GM23338 (cell line): ENCODE measurements at regions not wholly inside any gene's neighbourhood (a gene's known extent, or its start where the extent isn't known, plus 50 kb on each side); places are given as distances from the start of the nearest gene placed in this dataset.

Experiments
- ATAC-seq: fragments of 200-7000 bp; cut with Tn5 transposase; 3 replicates; pipeline ENCODE4 v1.9.1; 2020
- DNase-seq: peaks from one replicate; pipeline ENCODE4 v3.0.0-alpha.2; 2015; ENCODE audit warnings: low spot score
- H2AFZ ChIP-seq: fragments of 200-600 bp; sonication (generic); 2 replicates; pipeline ENCODE4 v1.8.0; 2016; ENCODE audit warnings: antibody characterized with exemption, mild to moderate bottlenecking, moderate library complexity
- H3F3A ChIP-seq: fragments of 200-600 bp; sonication (generic); replicated peaks from 2 replicates; pipeline ENCODE4 v1.8.0; 2017; ENCODE audit warnings: antibody characterized with exemption, mixed run types, low read depth
- H3K27ac ChIP-seq: fragments of 200-600 bp; sonication (generic); 2 replicates; pipeline ENCODE4 v1.6.1; 2016; ENCODE audit warnings: low read depth
- H3K27me3 ChIP-seq: fragments of 200-600 bp; sonication (generic); 2 replicates; pipeline ENCODE4 v1.8.0; 2016; ENCODE audit warnings: mild to moderate bottlenecking, mixed run types, moderate library complexity; ENCODE audit not compliant: insufficient read depth
- H3K36me3 ChIP-seq: fragments of 200-600 bp; sonication (generic); 2 replicates; pipeline ENCODE4 v1.8.0; 2016; ENCODE audit warnings: mild to moderate bottlenecking; ENCODE audit not compliant: insufficient read depth
- H3K4me1 ChIP-seq: fragments of 200-600 bp; sonication (generic); 2 replicates; pipeline ENCODE4 v1.8.0; 2016; ENCODE audit warnings: mild to moderate bottlenecking, moderate library complexity; ENCODE audit not compliant: insufficient read depth
- H3K4me2 ChIP-seq: fragments of 200-600 bp; sonication (generic); 2 replicates; pipeline ENCODE4 v1.7.1; 2017; ENCODE audit warnings: mixed run types
- H3K4me3 ChIP-seq: fragments of 200-600 bp; sonication (generic); 2 replicates; pipeline ENCODE4 v1.6.1; 2016; ENCODE audit warnings: mixed run types
- H3K79me2 ChIP-seq: fragments of 200-600 bp; sonication (generic); replicated peaks from 2 replicates; pipeline ENCODE4 v1.8.0; 2017; ENCODE audit warnings: mild to moderate bottlenecking; ENCODE audit not compliant: insufficient read depth
- H3K9me2 ChIP-seq: fragments of 200-600 bp; sonication (generic); 2 replicates; pipeline ENCODE4 v1.8.0; 2017; ENCODE audit not compliant: insufficient read depth
- H4K20me1 ChIP-seq: fragments of 200-600 bp; sonication (generic); replicated peaks from 2 replicates; pipeline ENCODE4 v1.8.0; 2017; ENCODE audit warnings: mild to moderate bottlenecking; ENCODE audit not compliant: insufficient read depth
- H3K27ac Mint-ChIP-seq: 2 replicates; pipeline ENCODE4 v1.8.0; 2020; ENCODE audit warnings: inconsistent platforms, mild to moderate bottlenecking, moderate library complexity, mixed read lengths
- H3K27me3 Mint-ChIP-seq: 3 replicates; pipeline ENCODE4 v1.8.0; 2022; ENCODE audit warnings: low read depth, mild to moderate bottlenecking, moderate library complexity, mixed read lengths, inconsistent platforms; ENCODE audit not compliant: insufficient read depth, poor library complexity
- H3K36me3 Mint-ChIP-seq: 3 replicates; pipeline ENCODE4 v1.8.0; 2021; ENCODE audit warnings: low read depth, mild to moderate bottlenecking, inconsistent platforms, moderate library complexity, mixed read lengths
- H3K4me1 Mint-ChIP-seq: 3 replicates; pipeline ENCODE4 v1.8.0; 2020; ENCODE audit warnings: mild to moderate bottlenecking, inconsistent platforms, mixed read lengths
- H3K4me3 Mint-ChIP-seq: 3 replicates; pipeline ENCODE4 v1.8.0; 2021; ENCODE audit warnings: moderate library complexity, mild to moderate bottlenecking, inconsistent platforms, mixed read lengths
- H3K9me3 Mint-ChIP-seq: 3 replicates; pipeline ENCODE4 v1.8.0; 2020; ENCODE audit warnings: moderate library complexity, mild to moderate bottlenecking, inconsistent platforms, mixed read lengths
- CREB1 ChIP-seq: fragments of 250-450 bp; sonication (Bioruptor Pico); IDR thresholded peaks from 2 replicates; pipeline ENCODE4 v1.5.0; 2020; ENCODE audit warnings: low read depth, mild to moderate bottlenecking, moderate library complexity
- EZH2 ChIP-seq: fragments of 200-600 bp; sonication (generic); IDR thresholded peaks from one replicate; pipeline ENCODE4 v1.8.0; 2017; ENCODE audit warnings: antibody characterized with exemption, mild to moderate bottlenecking, low read depth; ENCODE audit not compliant: unreplicated experiment
- EZH2phosphoT487 ChIP-seq: fragments of 200-600 bp; sonication (generic); IDR thresholded peaks from one replicate; pipeline ENCODE4 v1.8.1; 2018; ENCODE audit warnings: antibody characterized with exemption; ENCODE audit not compliant: unreplicated experiment
- JUNB ChIP-seq: IDR thresholded peaks from one replicate; pipeline ENCODE4 v1.6.1; 2016; ENCODE audit warnings: antibody characterized with exemption; ENCODE audit not compliant: unreplicated experiment
- NANOG ChIP-seq: IDR thresholded peaks from 2 replicates; pipeline ENCODE4 v1.6.1; 2016; ENCODE audit warnings: antibody characterized with exemption, borderline replicate concordance
- POLR2AphosphoS5 ChIP-seq: IDR thresholded peaks from 2 replicates; pipeline ENCODE4 v1.6.1; 2016; ENCODE audit warnings: antibody characterized with exemption, low read depth
- STAT1 ChIP-seq: IDR thresholded peaks from one replicate; pipeline ENCODE4 v1.6.1; 2016; ENCODE audit warnings: antibody characterized with exemption; ENCODE audit not compliant: unreplicated experiment
- ZNF114 ChIP-seq: fragments of 250-450 bp; sonication (Bioruptor Pico); IDR thresholded peaks from 2 replicates; pipeline ENCODE4 v1.5.0; 2020; ENCODE audit warnings: mild to moderate bottlenecking, moderate library complexity
- ZNF331 ChIP-seq: fragments of 250-450 bp; sonication (Bioruptor Pico); IDR thresholded peaks from 2 replicates; pipeline ENCODE4 v1.5.0; 2020; ENCODE audit warnings: low read depth, mild to moderate bottlenecking, moderate library complexity
- TF ChIP-seq, protein P1 (sequence below): IDR thresholded peaks from 2 replicates; pipeline ENCODE4 v1.6.1; 2016; ENCODE audit warnings: antibody characterized with exemption
- TF ChIP-seq, protein P2 (sequence below), 2 experiments: fragments of 200-600 bp in 1 of 2; sonication (generic) in 1 of 2; conservative IDR thresholded peaks; 2 replicates each; pipeline versions ENCODE4 v1.5.1 to v1.6.1; 2016 to 2017; ENCODE audit warnings: antibody characterized with exemption in 2 of 2, low read depth in 2 of 2, mild to moderate bottlenecking in 2 of 2, moderate library complexity in 1 of 2
- TF ChIP-seq, protein P3 (sequence below): IDR thresholded peaks from one replicate; pipeline ENCODE4 v1.6.1; 2018; ENCODE audit warnings: antibody characterized with exemption; ENCODE audit not compliant: unreplicated experiment
- TF ChIP-seq, protein P4 (sequence below): fragments of 250-450 bp; sonication (Bioruptor Pico); IDR thresholded peaks from 2 replicates; pipeline ENCODE4 v1.5.0; 2020; ENCODE audit warnings: mild to moderate bottlenecking, moderate library complexity

DNA sequence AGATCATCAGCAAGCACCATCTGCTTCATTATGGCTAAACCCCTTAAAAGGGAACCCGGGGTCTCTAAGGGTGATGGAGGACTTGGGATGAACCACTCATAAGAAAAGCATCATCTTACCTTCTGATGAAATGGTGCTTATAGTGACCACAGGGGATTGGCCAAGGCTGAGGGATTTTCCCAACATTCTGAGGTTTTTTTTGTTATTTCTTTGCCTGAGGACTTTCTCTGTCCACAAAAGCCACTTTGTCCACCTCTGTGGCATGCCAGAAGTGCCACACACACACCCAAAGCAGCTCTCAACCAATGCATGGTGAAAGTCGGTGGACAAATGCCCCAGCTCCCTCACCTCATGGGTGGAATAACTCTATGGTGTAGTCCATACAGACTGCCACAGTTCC, 79.3 kb upstream of the TOP1 start:
- no peak for TF ChIP-seq NANOG
- TF ChIP-seq CREB1 (CRISPR knock-in tag) = no peak
- TF ChIP-seq ZNF331 (CRISPR knock-in tag) = no peak
- TF ChIP-seq JUNB = no peak
- no peak for TF ChIP-seq EZH2phosphoT487
- TF ChIP-seq, protein P1, sequence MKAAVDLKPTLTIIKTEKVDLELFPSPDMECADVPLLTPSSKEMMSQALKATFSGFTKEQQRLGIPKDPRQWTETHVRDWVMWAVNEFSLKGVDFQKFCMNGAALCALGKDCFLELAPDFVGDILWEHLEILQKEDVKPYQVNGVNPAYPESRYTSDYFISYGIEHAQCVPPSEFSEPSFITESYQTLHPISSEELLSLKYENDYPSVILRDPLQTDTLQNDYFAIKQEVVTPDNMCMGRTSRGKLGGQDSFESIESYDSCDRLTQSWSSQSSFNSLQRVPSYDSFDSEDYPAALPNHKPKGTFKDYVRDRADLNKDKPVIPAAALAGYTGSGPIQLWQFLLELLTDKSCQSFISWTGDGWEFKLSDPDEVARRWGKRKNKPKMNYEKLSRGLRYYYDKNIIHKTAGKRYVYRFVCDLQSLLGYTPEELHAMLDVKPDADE = no peak
- TF ChIP-seq, protein P2, sequence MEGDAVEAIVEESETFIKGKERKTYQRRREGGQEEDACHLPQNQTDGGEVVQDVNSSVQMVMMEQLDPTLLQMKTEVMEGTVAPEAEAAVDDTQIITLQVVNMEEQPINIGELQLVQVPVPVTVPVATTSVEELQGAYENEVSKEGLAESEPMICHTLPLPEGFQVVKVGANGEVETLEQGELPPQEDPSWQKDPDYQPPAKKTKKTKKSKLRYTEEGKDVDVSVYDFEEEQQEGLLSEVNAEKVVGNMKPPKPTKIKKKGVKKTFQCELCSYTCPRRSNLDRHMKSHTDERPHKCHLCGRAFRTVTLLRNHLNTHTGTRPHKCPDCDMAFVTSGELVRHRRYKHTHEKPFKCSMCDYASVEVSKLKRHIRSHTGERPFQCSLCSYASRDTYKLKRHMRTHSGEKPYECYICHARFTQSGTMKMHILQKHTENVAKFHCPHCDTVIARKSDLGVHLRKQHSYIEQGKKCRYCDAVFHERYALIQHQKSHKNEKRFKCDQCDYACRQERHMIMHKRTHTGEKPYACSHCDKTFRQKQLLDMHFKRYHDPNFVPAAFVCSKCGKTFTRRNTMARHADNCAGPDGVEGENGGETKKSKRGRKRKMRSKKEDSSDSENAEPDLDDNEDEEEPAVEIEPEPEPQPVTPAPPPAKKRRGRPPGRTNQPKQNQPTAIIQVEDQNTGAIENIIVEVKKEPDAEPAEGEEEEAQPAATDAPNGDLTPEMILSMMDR (conservative IDR thresholded peaks at IDR 0.05; ENCODE audit: low read depth in 2 of 2) = no peak
- TF ChIP-seq POLR2AphosphoS5 = no peak
- TF ChIP-seq EZH2 = no peak
- TF ChIP-seq, protein P3, sequence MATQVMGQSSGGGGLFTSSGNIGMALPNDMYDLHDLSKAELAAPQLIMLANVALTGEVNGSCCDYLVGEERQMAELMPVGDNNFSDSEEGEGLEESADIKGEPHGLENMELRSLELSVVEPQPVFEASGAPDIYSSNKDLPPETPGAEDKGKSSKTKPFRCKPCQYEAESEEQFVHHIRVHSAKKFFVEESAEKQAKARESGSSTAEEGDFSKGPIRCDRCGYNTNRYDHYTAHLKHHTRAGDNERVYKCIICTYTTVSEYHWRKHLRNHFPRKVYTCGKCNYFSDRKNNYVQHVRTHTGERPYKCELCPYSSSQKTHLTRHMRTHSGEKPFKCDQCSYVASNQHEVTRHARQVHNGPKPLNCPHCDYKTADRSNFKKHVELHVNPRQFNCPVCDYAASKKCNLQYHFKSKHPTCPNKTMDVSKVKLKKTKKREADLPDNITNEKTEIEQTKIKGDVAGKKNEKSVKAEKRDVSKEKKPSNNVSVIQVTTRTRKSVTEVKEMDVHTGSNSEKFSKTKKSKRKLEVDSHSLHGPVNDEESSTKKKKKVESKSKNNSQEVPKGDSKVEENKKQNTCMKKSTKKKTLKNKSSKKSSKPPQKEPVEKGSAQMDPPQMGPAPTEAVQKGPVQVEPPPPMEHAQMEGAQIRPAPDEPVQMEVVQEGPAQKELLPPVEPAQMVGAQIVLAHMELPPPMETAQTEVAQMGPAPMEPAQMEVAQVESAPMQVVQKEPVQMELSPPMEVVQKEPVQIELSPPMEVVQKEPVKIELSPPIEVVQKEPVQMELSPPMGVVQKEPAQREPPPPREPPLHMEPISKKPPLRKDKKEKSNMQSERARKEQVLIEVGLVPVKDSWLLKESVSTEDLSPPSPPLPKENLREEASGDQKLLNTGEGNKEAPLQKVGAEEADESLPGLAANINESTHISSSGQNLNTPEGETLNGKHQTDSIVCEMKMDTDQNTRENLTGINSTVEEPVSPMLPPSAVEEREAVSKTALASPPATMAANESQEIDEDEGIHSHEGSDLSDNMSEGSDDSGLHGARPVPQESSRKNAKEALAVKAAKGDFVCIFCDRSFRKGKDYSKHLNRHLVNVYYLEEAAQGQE = no peak
- no peak for TF ChIP-seq ZNF114 (CRISPR knock-in tag)
- TF ChIP-seq STAT1 = no peak
- TF ChIP-seq, protein P4, sequence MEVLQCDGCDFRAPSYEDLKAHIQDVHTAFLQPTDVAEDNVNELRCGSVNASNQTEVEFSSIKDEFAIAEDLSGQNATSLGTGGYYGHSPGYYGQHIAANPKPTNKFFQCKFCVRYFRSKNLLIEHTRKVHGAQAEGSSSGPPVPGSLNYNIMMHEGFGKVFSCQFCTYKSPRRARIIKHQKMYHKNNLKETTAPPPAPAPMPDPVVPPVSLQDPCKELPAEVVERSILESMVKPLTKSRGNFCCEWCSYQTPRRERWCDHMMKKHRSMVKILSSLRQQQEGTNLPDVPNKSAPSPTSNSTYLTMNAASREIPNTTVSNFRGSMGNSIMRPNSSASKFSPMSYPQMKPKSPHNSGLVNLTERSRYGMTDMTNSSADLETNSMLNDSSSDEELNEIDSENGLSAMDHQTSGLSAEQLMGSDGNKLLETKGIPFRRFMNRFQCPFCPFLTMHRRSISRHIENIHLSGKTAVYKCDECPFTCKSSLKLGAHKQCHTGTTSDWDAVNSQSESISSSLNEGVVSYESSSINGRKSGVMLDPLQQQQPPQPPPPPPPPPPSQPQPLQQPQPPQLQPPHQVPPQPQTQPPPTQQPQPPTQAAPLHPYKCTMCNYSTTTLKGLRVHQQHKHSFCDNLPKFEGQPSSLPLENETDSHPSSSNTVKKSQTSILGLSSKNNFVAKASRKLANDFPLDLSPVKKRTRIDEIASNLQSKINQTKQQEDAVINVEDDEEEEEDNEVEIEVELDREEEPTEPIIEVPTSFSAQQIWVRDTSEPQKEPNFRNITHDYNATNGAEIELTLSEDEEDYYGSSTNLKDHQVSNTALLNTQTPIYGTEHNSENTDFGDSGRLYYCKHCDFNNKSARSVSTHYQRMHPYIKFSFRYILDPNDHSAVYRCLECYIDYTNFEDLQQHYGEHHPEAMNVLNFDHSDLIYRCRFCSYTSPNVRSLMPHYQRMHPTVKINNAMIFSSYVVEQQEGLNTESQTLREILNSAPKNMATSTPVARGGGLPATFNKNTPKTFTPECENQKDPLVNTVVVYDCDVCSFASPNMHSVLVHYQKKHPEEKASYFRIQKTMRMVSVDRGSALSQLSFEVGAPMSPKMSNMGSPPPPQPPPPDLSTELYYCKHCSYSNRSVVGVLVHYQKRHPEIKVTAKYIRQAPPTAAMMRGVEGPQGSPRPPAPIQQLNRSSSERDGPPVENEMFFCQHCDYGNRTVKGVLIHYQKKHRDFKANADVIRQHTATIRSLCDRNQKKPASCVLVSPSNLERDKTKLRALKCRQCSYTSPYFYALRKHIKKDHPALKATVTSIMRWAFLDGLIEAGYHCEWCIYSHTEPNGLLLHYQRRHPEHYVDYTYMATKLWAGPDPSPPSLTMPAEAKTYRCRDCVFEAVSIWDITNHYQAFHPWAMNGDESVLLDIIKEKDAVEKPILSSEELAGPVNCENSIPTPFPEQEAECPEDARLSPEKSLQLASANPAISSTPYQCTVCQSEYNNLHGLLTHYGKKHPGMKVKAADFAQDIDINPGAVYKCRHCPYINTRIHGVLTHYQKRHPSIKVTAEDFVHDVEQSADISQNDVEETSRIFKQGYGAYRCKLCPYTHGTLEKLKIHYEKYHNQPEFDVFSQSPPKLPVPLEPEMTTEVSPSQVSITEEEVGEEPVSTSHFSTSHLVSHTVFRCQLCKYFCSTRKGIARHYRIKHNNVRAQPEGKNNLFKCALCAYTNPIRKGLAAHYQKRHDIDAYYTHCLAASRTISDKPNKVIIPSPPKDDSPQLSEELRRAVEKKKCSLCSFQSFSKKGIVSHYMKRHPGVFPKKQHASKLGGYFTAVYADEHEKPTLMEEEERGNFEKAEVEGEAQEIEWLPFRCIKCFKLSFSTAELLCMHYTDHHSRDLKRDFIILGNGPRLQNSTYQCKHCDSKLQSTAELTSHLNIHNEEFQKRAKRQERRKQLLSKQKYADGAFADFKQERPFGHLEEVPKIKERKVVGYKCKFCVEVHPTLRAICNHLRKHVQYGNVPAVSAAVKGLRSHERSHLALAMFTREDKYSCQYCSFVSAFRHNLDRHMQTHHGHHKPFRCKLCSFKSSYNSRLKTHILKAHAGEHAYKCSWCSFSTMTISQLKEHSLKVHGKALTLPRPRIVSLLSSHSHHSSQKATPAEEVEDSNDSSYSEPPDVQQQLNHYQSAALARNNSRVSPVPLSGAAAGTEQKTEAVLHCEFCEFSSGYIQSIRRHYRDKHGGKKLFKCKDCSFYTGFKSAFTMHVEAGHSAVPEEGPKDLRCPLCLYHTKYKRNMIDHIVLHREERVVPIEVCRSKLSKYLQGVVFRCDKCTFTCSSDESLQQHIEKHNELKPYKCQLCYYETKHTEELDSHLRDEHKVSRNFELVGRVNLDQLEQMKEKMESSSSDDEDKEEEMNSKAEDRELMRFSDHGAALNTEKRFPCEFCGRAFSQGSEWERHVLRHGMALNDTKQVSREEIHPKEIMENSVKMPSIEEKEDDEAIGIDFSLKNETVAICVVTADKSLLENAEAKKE = no peak
- H3K79me2 ChIP-seq = no peaks in the 10 kb centered on the region
- no peak overlapping the region for H3K4me2 ChIP-seq
- H3K36me3 Mint-ChIP-seq = no peaks in the 10 kb centered on the region
- no peaks in the 10 kb centered on the region for H3F3A ChIP-seq
- no peak overlapping the region for H3K4me3 Mint-ChIP-seq
- H3K36me3 ChIP-seq = no peaks in the 10 kb centered on the region
- H3K4me3 ChIP-seq = no peak overlapping the region
- peaks cover 6% of the 10 kb centered on the region; the same call in 1 of the 2 replicates for H3K4me1 ChIP-seq
- H3K9me2 ChIP-seq = no peaks in the 10 kb centered on the region
- H2AFZ ChIP-seq = no peak overlapping the region
- H3K27ac ChIP-seq = no peak overlapping the region
- no peaks in the 10 kb centered on the region for H3K27me3 ChIP-seq
- peaks cover 7% of the 10 kb centered on the region; the same call in 2 of the 3 replicates for H3K4me1 Mint-ChIP-seq
- no peaks in the 10 kb centered on the region for H4K20me1 ChIP-seq
- no peak for DNase-seq
- peaks cover 10% of the 10 kb centered on the region for H3K27me3 Mint-ChIP-seq
- no peaks in the 10 kb centered on the region; the same call in 2 of the 3 replicates for H3K9me3 Mint-ChIP-seq
- ATAC-seq = no peak
- no peak overlapping the region for H3K27ac Mint-ChIP-seq
